Peyer's patch (tissue), 4 donors: ENCODE measurements at regions not wholly inside any gene's neighbourhood (a gene's known extent, or its start where the extent isn't known, plus 50 kb on each side); places are given as distances from the start of the nearest gene placed in this dataset.

Experiments used
- CTCF ChIP-seq, 6 experiments: fragments of 450-650 bp in 4 of 6; fragments of 200-600 bp in 2 of 6; sonication (generic) in 1 of 6; IDR thresholded peaks; one replicate each; pipeline ENCODE4 v1.5.1; 2017 to 2019; ENCODE audit warnings: antibody characterized with exemption in 6 of 6, mild to moderate bottlenecking in 3 of 6, moderate library complexity in 1 of 6
- POLR2A ChIP-seq, 2 donors: fragments of 450-650 bp; IDR thresholded peaks; one replicate each; pipeline ENCODE4 v1.5.1; 2017; ENCODE audit warnings: antibody characterized with exemption in 2 of 2, mild to moderate bottlenecking in 2 of 2, moderate library complexity in 2 of 2

- TF ChIP-seq POLR2A (IDR thresholded peaks at IDR 0.05): no peak
- no peak for TF ChIP-seq CTCF (IDR thresholded peaks at IDR 0.05)
These were observed 113.6 kb upstream of the PPM1J start for GRCh38 chr1:112828716-112829115.
